ENCODE measurements at regions not wholly inside any gene's neighbourhood (a gene's known extent, or its start where the extent isn't known, plus 50 kb on each side); places are given as distances from the start of the nearest gene placed in this dataset.

DNA sequence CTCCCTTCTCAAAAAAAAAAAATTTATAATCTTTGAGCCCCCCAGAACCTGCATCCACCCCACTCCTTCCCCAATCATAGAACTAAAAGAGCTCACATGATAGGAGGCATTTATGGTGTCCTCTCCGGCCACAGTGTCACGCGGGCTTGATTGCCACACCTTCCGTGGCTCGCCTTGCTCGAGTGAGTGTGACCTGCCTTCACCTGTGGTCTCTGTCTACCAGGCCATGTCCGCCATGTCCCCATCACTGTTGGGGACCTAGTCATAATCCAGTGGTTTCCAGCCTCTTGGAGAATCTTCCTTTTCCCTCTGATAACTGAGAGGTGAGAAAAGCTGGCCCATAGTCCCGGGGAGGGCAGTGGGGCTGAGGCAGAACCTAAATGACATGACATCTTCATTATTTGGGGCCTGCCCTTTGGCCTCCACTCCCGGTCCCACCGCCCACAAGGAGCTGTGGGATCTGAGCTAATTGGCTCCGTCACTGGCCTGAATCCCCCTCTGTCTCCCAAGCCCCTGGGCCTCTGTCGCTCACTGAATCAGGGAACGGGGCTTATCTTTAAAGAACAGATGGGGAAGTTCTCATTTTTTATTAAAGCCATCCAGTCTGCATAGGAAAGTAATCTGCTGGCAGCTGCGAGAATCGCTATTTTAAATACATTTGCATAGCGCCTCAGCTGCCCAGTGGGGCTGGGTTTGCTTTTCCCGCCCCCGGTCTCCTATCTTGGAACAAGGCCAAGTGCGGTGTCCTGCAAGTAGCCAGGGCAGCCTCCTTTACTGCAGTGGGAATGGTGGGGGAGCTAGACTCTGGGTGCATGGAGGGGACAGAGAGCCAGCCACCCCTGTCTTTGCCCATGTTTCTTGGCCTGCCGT lies 197.6 kb upstream of the PMEPA1 start:
- TF ChIP-seq, protein P1, sequence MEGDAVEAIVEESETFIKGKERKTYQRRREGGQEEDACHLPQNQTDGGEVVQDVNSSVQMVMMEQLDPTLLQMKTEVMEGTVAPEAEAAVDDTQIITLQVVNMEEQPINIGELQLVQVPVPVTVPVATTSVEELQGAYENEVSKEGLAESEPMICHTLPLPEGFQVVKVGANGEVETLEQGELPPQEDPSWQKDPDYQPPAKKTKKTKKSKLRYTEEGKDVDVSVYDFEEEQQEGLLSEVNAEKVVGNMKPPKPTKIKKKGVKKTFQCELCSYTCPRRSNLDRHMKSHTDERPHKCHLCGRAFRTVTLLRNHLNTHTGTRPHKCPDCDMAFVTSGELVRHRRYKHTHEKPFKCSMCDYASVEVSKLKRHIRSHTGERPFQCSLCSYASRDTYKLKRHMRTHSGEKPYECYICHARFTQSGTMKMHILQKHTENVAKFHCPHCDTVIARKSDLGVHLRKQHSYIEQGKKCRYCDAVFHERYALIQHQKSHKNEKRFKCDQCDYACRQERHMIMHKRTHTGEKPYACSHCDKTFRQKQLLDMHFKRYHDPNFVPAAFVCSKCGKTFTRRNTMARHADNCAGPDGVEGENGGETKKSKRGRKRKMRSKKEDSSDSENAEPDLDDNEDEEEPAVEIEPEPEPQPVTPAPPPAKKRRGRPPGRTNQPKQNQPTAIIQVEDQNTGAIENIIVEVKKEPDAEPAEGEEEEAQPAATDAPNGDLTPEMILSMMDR (conservative IDR thresholded peaks at IDR 0.05; ENCODE audit: low read depth, low read length), result no peak
- no peak for TF ChIP-seq ELK1 (IDR thresholded peaks at IDR 0.05; ENCODE audit: borderline replicate concordance, low read depth, low read length)
- no peak for TF ChIP-seq POLR2A (IDR thresholded peaks at IDR 0.05; ENCODE audit: low read depth, low read length)
- no peak for TF ChIP-seq RCOR1 (IDR thresholded peaks at IDR 0.05; ENCODE audit: insufficient replicate concordance, low read length)
- TF ChIP-seq MAZ (IDR thresholded peaks at IDR 0.05; ENCODE audit: borderline replicate concordance, low read depth, low read length), result no peak

Measured in IMR-90 (cell line).